Transverse colon (tissue), 4 donors: ENCODE measurements at regions not wholly inside any gene's neighbourhood (a gene's known extent, or its start where the extent isn't known, plus 50 kb on each side); places are given as distances from the start of the nearest gene placed in this dataset.

Experiments
- DNase-seq: peaks from one replicate; pipeline ENCODE4 v3.0.0-alpha.2; 2019
- H3K27ac ChIP-seq, 4 donors: fragments of 200-600 bp; sonication (generic); 2 replicates each; pipeline ENCODE4 v1.5.1; 2016 to 2018; ENCODE audit warnings: inconsistent platforms in 4 of 4
- H3K27me3 ChIP-seq: fragments of 200-600 bp; sonication (generic); 2 replicates; pipeline ENCODE4 v1.5.1; 2017; ENCODE audit warnings: inconsistent platforms
- H3K36me3 ChIP-seq, 4 donors: fragments of 200-600 bp; sonication (generic); 2 replicates each; pipeline ENCODE4 v1.5.1; 2017 to 2019; ENCODE audit warnings: inconsistent platforms in 4 of 4
- H3K4me1 ChIP-seq, 4 donors: fragments of 200-600 bp; sonication (generic); 2 replicates each; pipeline ENCODE4 v1.5.1; 2017 to 2020; ENCODE audit warnings: inconsistent platforms in 4 of 4
- H3K4me3 ChIP-seq, 4 donors: fragments of 200-600 bp; sonication (generic); 1 replicate in 1 of 4; 2 replicates in 3 of 4; pipeline versions ENCODE4 v1.5.1 to v1.6.1; 2017 to 2019; ENCODE audit warnings: inconsistent platforms in 4 of 4
- H3K9me3 ChIP-seq, 2 donors: fragments of 200-600 bp; sonication (generic); 2 replicates each; pipeline ENCODE4 v1.5.1; 2017 to 2019; ENCODE audit warnings: inconsistent platforms in 2 of 2
- CTCF ChIP-seq, 5 experiments: fragments of 200-600 bp in 3 of 5; fragments of 450-650 bp in 2 of 5; sonication (generic) in 3 of 5; IDR thresholded peaks; 1 replicate in 2 of 5; 2 replicates in 3 of 5; pipeline ENCODE4 v1.5.1; 2016 to 2017; ENCODE audit warnings: antibody characterized with exemption in 5 of 5, inconsistent platforms in 3 of 5, mild to moderate bottlenecking in 2 of 5, moderate library complexity in 1 of 5
- EP300 ChIP-seq: sonication (generic); formaldehyde crosslinking; IDR thresholded peaks from one replicate; pipeline ENCODE4 v1.6.1; 2017; ENCODE audit warnings: antibody characterized with exemption, low read depth
- POLR2A ChIP-seq: fragments of 450-650 bp; IDR thresholded peaks from one replicate; pipeline ENCODE4 v1.6.1; 2016; ENCODE audit warnings: antibody characterized with exemption, mild to moderate bottlenecking, moderate library complexity
- POLR2AphosphoS5 ChIP-seq, 3 donors: sonication (generic); formaldehyde crosslinking; IDR thresholded peaks; one replicate each; pipeline ENCODE4 v1.6.1; 2016; ENCODE audit warnings: antibody characterized with exemption in 3 of 3
- WGBS, 2 donors: methylation state at CpG; one replicate each; pipeline ENCODE4 v1.1.5; 2018; ENCODE audit warnings: low coverage in 1 of 2; 5-methylcytosine and 5-hydroxymethylcytosine counted together
- in situ Hi-C, 4 donors: fragments of 200-750 bp; cut with MboI; loops; one replicate each; pipeline versions ENCODE4 v1.15.0 to v1.15.1; 2017; ENCODE audit warnings: low sequenced_read_pairs in 3 of 4, low pct_ligation_motif_present in 1 of 4, low pct_unique_long_range_greater_than_20kb in 1 of 4
- intact Hi-C: fragments of 100-400 bp; cut with DNase I; formaldehyde crosslinking; loops from one replicate; pipeline ENCODE4 v1.15.1; 2023; ENCODE audit warnings: low total_unique reads

- Histone ChIP-seq H3K4me3 (no peak overlapping the region), H3K36me3 (no peaks in the 10 kb centered on the region), H3K4me1 (no peaks in the 10 kb centered on the region), H3K27me3 (no peaks in the 10 kb centered on the region), H3K27ac (no peak overlapping the region), H3K9me3 (no peaks in the 10 kb centered on the region)
- intact Hi-C loops, result no loop called here
- TF ChIP-seq EP300 (no peak), POLR2A (no peak), CTCF (IDR thresholded peaks at IDR 0.05) (no peak), POLR2AphosphoS5 (IDR thresholded peaks at IDR 0.05) (no peak)
- 71 to 76% methylated on average over 3 of the region's 3 CpGs for WGBS, 2 donors
- no peak for DNase-seq
- in situ Hi-C loops, result no loop called here
Measured at GRCh38 chr3:166089575-166089974, 252.4 kb upstream of the BCHE start.

- Histone ChIP-seq H3K9me3 (no peaks in the 10 kb centered on the region), H3K4me3 (no peak overlapping the region), H3K27me3 (no peaks in the 10 kb centered on the region), H3K4me1 (no peaks in the 10 kb centered on the region), H3K36me3 (no peaks in the 10 kb centered on the region), H3K27ac (no peak overlapping the region)
- DNase-seq, result no peak
- intact Hi-C loops (no loop called here), in situ Hi-C loops (no loop called here)
- WGBS, 2 donors, result 76 to 80% methylated on average over 2 to 4 of the region's 4 CpGs
- TF ChIP-seq EP300 (no peak), POLR2AphosphoS5 (IDR thresholded peaks at IDR 0.05) (no peak), CTCF (IDR thresholded peaks at IDR 0.05) (no peak), POLR2A (no peak)
Measured at GRCh38 chr3:166085164-166085856, 248.1 kb upstream of the BCHE start.

GRCh38 chr3:166080096-166080495 lies 242.9 kb upstream of the BCHE start:
- no peaks in the 10 kb centered on the region for H3K27me3 ChIP-seq
- whole genome bisulfite sequencing, 2 donors, result 68 to 76% methylated on average over 2 of the region's 2 CpGs
- H3K4me1 ChIP-seq, result no peaks in the 10 kb centered on the region
- no peak for DNase-seq
- intact Hi-C loops (no loop called here), in situ Hi-C loops (no loop called here)
- TF ChIP-seq POLR2AphosphoS5 (IDR thresholded peaks at IDR 0.05) (no peak), CTCF (IDR thresholded peaks at IDR 0.05) (no peak), EP300 (no peak), POLR2A (no peak)
- H3K27ac ChIP-seq, result no peak overlapping the region
- H3K4me3 ChIP-seq, result no peak overlapping the region
- H3K9me3 ChIP-seq, result no peaks in the 10 kb centered on the region
- no peaks in the 10 kb centered on the region for H3K36me3 ChIP-seq

GRCh38 chr3:166071831-166072230 lies 234.6 kb upstream of the BCHE start:
- no peak overlapping the region for H3K27ac ChIP-seq
- in situ Hi-C loops, result loop anchor here in 1 of 4 donors (25.0 kb wide), 1 partner anchor 90 kb away; no protein-coding TSS in a partner anchor
- H3K36me3 ChIP-seq, result no peaks in the 10 kb centered on the region
- peaks cover 0 to 4% of the 10 kb centered on the region in 2 donors for H3K9me3 ChIP-seq
- intact Hi-C loops, result no loop called here
- DNase-seq, result no peak
- H3K4me3 ChIP-seq, result no peak overlapping the region
- TF ChIP-seq EP300 (no peak), POLR2AphosphoS5 (IDR thresholded peaks at IDR 0.05) (no peak), CTCF (IDR thresholded peaks at IDR 0.05) (no peak), POLR2A (no peak)
- no peaks in the 10 kb centered on the region for H3K27me3 ChIP-seq
- no peaks in the 10 kb centered on the region for H3K4me1 ChIP-seq
